ENCODE measurements at regions not wholly inside any gene's neighbourhood (a gene's known extent, or its start where the extent isn't known, plus 50 kb on each side); places are given as distances from the start of the nearest gene placed in this dataset.

GRCh38 chr3:63086190-63086589 lies 191.9 kb upstream of the SYNPR start:
- no peak overlapping the region for H4K12ac ChIP-seq (ENCODE audit: low read depth, low read length)
- no peaks in the 10 kb centered on the region for H3K4me1 ChIP-seq (ENCODE audit: control insufficient read depth in 1 of 2, insufficient read depth in 2 of 2, low read length in 2 of 2)
- H3K27ac ChIP-seq (ENCODE audit: low read depth, low read length) = no peak overlapping the region
- H4K91ac ChIP-seq (ENCODE audit: low read depth, low read length) = no peak overlapping the region
- no peaks in the 10 kb centered on the region for H3K27me3 ChIP-seq (ENCODE audit: insufficient read depth, low read length)
- no peaks in the 10 kb centered on the region for H3K36me3 ChIP-seq (ENCODE audit: control insufficient read depth in 1 of 2, insufficient read depth in 2 of 2, low read length in 2 of 2)
- H2BK12ac ChIP-seq (ENCODE audit: low read length) = no peak overlapping the region
- no peak overlapping the region for H3K4me2 ChIP-seq (ENCODE audit: low read length)
- no peaks in the 10 kb centered on the region for H3K79me2 ChIP-seq (ENCODE audit: control insufficient read depth, insufficient read depth, low read length, poor library complexity)
- no peak overlapping the region for H3K4me3 ChIP-seq (ENCODE audit: low read depth, low read length)
- DNase-seq = no peak
- no peak overlapping the region for H4K8ac ChIP-seq (ENCODE audit: low read depth, low read length)
- H3K9ac ChIP-seq (ENCODE audit: low read length) = no peak overlapping the region
- no CpG with 5 or more reads among the region's 2 CpGs for WGBS (ENCODE audit: extremely low coverage, insufficient coverage, insufficient read length)
- no peak overlapping the region for H2AFZ ChIP-seq (ENCODE audit: insufficient read depth, low read length, poor library complexity)
- H3K4ac ChIP-seq (ENCODE audit: low read depth, low read length) = no peak overlapping the region
- H2BK5ac ChIP-seq (ENCODE audit: low read depth, low read length, poor library complexity) = no peak overlapping the region
- H3K18ac ChIP-seq (ENCODE audit: low read length) = no peak overlapping the region
- no peaks in the 10 kb centered on the region for H3K9me3 ChIP-seq (ENCODE audit: insufficient read depth, low read depth, low read length)
- no peak overlapping the region for H2BK120ac ChIP-seq (ENCODE audit: insufficient read depth, low read length, poor library complexity)
- H3K23ac ChIP-seq (ENCODE audit: low read length) = no peak overlapping the region
- H2AK5ac ChIP-seq (ENCODE audit: low read length) = no peak overlapping the region
- no peak overlapping the region for H3K14ac ChIP-seq (ENCODE audit: low read length)
- no peaks in the 10 kb centered on the region for H3K79me1 ChIP-seq (ENCODE audit: low read length)

GRCh38 chr3:63089007-63089750 lies 188.9 kb upstream of the SYNPR start:
- Histone ChIP-seq H3K4me3 (ENCODE audit: low read depth, low read length) (no peak overlapping the region), H2BK12ac (ENCODE audit: low read length) (no peak overlapping the region), H3K27ac (ENCODE audit: low read depth, low read length) (no peak overlapping the region), H2AFZ (ENCODE audit: insufficient read depth, low read length, poor library complexity) (no peak overlapping the region), H3K79me2 (ENCODE audit: control insufficient read depth, insufficient read depth, low read length, poor library complexity) (no peaks in the 10 kb centered on the region), H2AK5ac (ENCODE audit: low read length) (no peak overlapping the region), H2BK120ac (ENCODE audit: insufficient read depth, low read length, poor library complexity) (no peak overlapping the region), H3K4me2 (ENCODE audit: low read length) (no peak overlapping the region), H3K4ac (ENCODE audit: low read depth, low read length) (no peak overlapping the region), H3K14ac (ENCODE audit: low read length) (no peak overlapping the region), H3K27me3 (ENCODE audit: insufficient read depth, low read length) (no peaks in the 10 kb centered on the region), H3K9ac (ENCODE audit: low read length) (no peak overlapping the region), H3K4me1 (ENCODE audit: control insufficient read depth in 1 of 2, insufficient read depth in 2 of 2, low read length in 2 of 2) (no peaks in the 10 kb centered on the region), H3K79me1 (ENCODE audit: low read length) (no peaks in the 10 kb centered on the region), H2BK5ac (ENCODE audit: low read depth, low read length, poor library complexity) (no peak overlapping the region), H4K91ac (ENCODE audit: low read depth, low read length) (no peak overlapping the region), H4K8ac (ENCODE audit: low read depth, low read length) (no peak overlapping the region), H3K9me3 (ENCODE audit: insufficient read depth, low read depth, low read length) (no peaks in the 10 kb centered on the region), H4K12ac (ENCODE audit: low read depth, low read length) (no peak overlapping the region), H3K18ac (ENCODE audit: low read length) (no peak overlapping the region), H3K36me3 (ENCODE audit: control insufficient read depth in 1 of 2, insufficient read depth in 2 of 2, low read length in 2 of 2) (no peaks in the 10 kb centered on the region), H3K23ac (ENCODE audit: low read length) (no peak overlapping the region)
- WGBS (ENCODE audit: extremely low coverage, insufficient coverage, insufficient read length) = no CpG with 5 or more reads among the region's 6 CpGs
- no peak for DNase-seq

- Histone ChIP-seq H3K4me1 (ENCODE audit: control insufficient read depth in 1 of 2, insufficient read depth in 2 of 2, low read length in 2 of 2) (no peaks in the 10 kb centered on the region), H2AFZ (ENCODE audit: insufficient read depth, low read length, poor library complexity) (no peak overlapping the region), H2AK5ac (ENCODE audit: low read length) (no peak overlapping the region), H2BK5ac (ENCODE audit: low read depth, low read length, poor library complexity) (no peak overlapping the region), H3K4ac (ENCODE audit: low read depth, low read length) (no peak overlapping the region), H3K23ac (ENCODE audit: low read length) (no peak overlapping the region), H3K4me3 (ENCODE audit: low read depth, low read length) (no peak overlapping the region), H3K4me2 (ENCODE audit: low read length) (no peak overlapping the region), H4K12ac (ENCODE audit: low read depth, low read length) (no peak overlapping the region), H3K27ac (ENCODE audit: low read depth, low read length) (no peak overlapping the region), H3K9me3 (ENCODE audit: insufficient read depth, low read depth, low read length) (no peaks in the 10 kb centered on the region), H3K9ac (ENCODE audit: low read length) (no peak overlapping the region), H4K8ac (ENCODE audit: low read depth, low read length) (no peak overlapping the region), H3K79me1 (ENCODE audit: low read length) (no peaks in the 10 kb centered on the region), H2BK120ac (ENCODE audit: insufficient read depth, low read length, poor library complexity) (no peak overlapping the region), H3K14ac (ENCODE audit: low read length) (no peak overlapping the region), H3K18ac (ENCODE audit: low read length) (no peak overlapping the region), H3K79me2 (ENCODE audit: control insufficient read depth, insufficient read depth, low read length, poor library complexity) (no peaks in the 10 kb centered on the region), H3K27me3 (ENCODE audit: insufficient read depth, low read length) (no peaks in the 10 kb centered on the region), H3K36me3 (ENCODE audit: control insufficient read depth in 1 of 2, insufficient read depth in 2 of 2, low read length in 2 of 2) (no peaks in the 10 kb centered on the region), H4K91ac (ENCODE audit: low read depth, low read length) (no peak overlapping the region), H2BK12ac (ENCODE audit: low read length) (no peak overlapping the region)
- no peak for DNase-seq
- WGBS (ENCODE audit: extremely low coverage, insufficient coverage, insufficient read length) = no CpG with 5 or more reads among the region's 1 CpG
These were observed 188.4 kb upstream of the SYNPR start for GRCh38 chr3:63089751-63090132.

- no peak overlapping the region for H2BK5ac ChIP-seq (ENCODE audit: low read depth, low read length, poor library complexity)
- no CpG with 5 or more reads among the region's 2 CpGs for WGBS (ENCODE audit: extremely low coverage, insufficient coverage, insufficient read length)
- H3K4me1 ChIP-seq (ENCODE audit: control insufficient read depth in 1 of 2, insufficient read depth in 2 of 2, low read length in 2 of 2) = no peaks in the 10 kb centered on the region
- H3K14ac ChIP-seq (ENCODE audit: low read length) = no peak overlapping the region
- no peak overlapping the region for H3K9ac ChIP-seq (ENCODE audit: low read length)
- no peak overlapping the region for H2AK5ac ChIP-seq (ENCODE audit: low read length)
- H3K36me3 ChIP-seq (ENCODE audit: control insufficient read depth in 1 of 2, insufficient read depth in 2 of 2, low read length in 2 of 2) = no peaks in the 10 kb centered on the region
- no peak overlapping the region for H3K4me2 ChIP-seq (ENCODE audit: low read length)
- no peak overlapping the region for H3K4me3 ChIP-seq (ENCODE audit: low read depth, low read length)
- no peak overlapping the region for H2BK12ac ChIP-seq (ENCODE audit: low read length)
- DNase-seq = no peak
- H3K9me3 ChIP-seq (ENCODE audit: insufficient read depth, low read depth, low read length) = no peaks in the 10 kb centered on the region
- H3K79me2 ChIP-seq (ENCODE audit: control insufficient read depth, insufficient read depth, low read length, poor library complexity) = no peaks in the 10 kb centered on the region
- no peak overlapping the region for H2BK120ac ChIP-seq (ENCODE audit: insufficient read depth, low read length, poor library complexity)
- no peak overlapping the region for H4K12ac ChIP-seq (ENCODE audit: low read depth, low read length)
- no peak overlapping the region for H3K23ac ChIP-seq (ENCODE audit: low read length)
- H3K27me3 ChIP-seq (ENCODE audit: insufficient read depth, low read length) = no peaks in the 10 kb centered on the region
- H2AFZ ChIP-seq (ENCODE audit: insufficient read depth, low read length, poor library complexity) = no peak overlapping the region
- no peak overlapping the region for H3K18ac ChIP-seq (ENCODE audit: low read length)
- H4K8ac ChIP-seq (ENCODE audit: low read depth, low read length) = no peak overlapping the region
- H3K79me1 ChIP-seq (ENCODE audit: low read length) = no peaks in the 10 kb centered on the region
- no peak overlapping the region for H4K91ac ChIP-seq (ENCODE audit: low read depth, low read length)
- H3K27ac ChIP-seq (ENCODE audit: low read depth, low read length) = no peak overlapping the region
- H3K4ac ChIP-seq (ENCODE audit: low read depth, low read length) = no peak overlapping the region
These were observed 187.5 kb upstream of the SYNPR start for GRCh38 chr3:63090656-63091055.

Measured in trophoblast cell (in vitro differentiated cells and primary cell).